Adrenal gland (tissue), 5 donors: ENCODE measurements at regions not wholly inside any gene's neighbourhood (a gene's known extent, or its start where the extent isn't known, plus 50 kb on each side); places are given as distances from the start of the nearest gene placed in this dataset.

Source experiments
- CTCF ChIP-seq, 6 experiments: fragments of 450-650 bp in 4 of 6; fragments of 200-600 bp in 2 of 6; sonication (generic) in 1 of 6; IDR thresholded peaks; 1 replicate in 5 of 6; 2 replicates in 1 of 6; pipeline versions ENCODE4 v1.5.1 to v1.8.0; 2016 to 2021; ENCODE audit warnings: antibody characterized with exemption in 6 of 6, mild to moderate bottlenecking in 2 of 6, moderate library complexity in 1 of 6
- POLR2A ChIP-seq, 2 donors: fragments of 450-650 bp; IDR thresholded peaks; one replicate each; pipeline ENCODE4 v1.6.1; 2017; ENCODE audit warnings: antibody characterized with exemption in 2 of 2, mild to moderate bottlenecking in 2 of 2, moderate library complexity in 1 of 2
- donor health status: DM: no; HTN: no; CAD: no.

- TF ChIP-seq CTCF (IDR thresholded peaks at IDR 0.05) (no peak), POLR2A (IDR thresholded peaks at IDR 0.05) (no peak)
Observed at GRCh38 chr2:65566617-65567016, 134.2 kb upstream of the SPRED2 start.
